ENCODE measurements at regions not wholly inside any gene's neighbourhood (a gene's known extent, or its start where the extent isn't known, plus 50 kb on each side); places are given as distances from the start of the nearest gene placed in this dataset.

DNA sequence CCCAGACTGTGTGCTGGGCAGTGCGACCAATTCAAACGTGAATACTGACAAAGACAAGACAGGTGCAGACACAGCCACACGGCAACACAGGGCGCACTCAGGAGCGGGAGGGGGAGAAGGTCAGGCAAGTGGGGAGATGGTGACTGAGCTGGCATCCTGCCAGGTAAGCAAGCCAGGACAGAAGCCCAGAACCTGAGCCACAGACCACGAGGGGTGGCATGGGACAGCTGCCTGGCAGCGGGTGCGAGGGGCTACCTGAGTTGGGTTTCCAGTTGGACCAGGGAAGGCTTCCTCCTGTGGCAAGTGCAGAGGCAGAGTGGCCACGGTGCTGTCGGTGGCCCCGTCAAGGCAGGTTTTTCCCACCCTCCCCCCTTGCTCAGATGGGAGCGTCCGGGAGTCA is 215.2 kb upstream of the ARID1B start:
- TF ChIP-seq, protein P1, sequence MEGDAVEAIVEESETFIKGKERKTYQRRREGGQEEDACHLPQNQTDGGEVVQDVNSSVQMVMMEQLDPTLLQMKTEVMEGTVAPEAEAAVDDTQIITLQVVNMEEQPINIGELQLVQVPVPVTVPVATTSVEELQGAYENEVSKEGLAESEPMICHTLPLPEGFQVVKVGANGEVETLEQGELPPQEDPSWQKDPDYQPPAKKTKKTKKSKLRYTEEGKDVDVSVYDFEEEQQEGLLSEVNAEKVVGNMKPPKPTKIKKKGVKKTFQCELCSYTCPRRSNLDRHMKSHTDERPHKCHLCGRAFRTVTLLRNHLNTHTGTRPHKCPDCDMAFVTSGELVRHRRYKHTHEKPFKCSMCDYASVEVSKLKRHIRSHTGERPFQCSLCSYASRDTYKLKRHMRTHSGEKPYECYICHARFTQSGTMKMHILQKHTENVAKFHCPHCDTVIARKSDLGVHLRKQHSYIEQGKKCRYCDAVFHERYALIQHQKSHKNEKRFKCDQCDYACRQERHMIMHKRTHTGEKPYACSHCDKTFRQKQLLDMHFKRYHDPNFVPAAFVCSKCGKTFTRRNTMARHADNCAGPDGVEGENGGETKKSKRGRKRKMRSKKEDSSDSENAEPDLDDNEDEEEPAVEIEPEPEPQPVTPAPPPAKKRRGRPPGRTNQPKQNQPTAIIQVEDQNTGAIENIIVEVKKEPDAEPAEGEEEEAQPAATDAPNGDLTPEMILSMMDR (IDR thresholded peaks at IDR 0.05): no peak
- no peak for TF ChIP-seq POLR2A (IDR thresholded peaks at IDR 0.05)
